C4-2B (cell line): ENCODE measurements at regions not wholly inside any gene's neighbourhood (a gene's known extent, or its start where the extent isn't known, plus 50 kb on each side); places are given as distances from the start of the nearest gene placed in this dataset.

ENCODE experiments used
- CTCF ChIP-seq: fragments of 450-650 bp; conservative IDR thresholded peaks from 2 replicates; pipeline ENCODE4 v1.5.1; 2017; ENCODE audit warnings: mild to moderate bottlenecking
- ZFX ChIP-seq: fragments of 450-650 bp; IDR thresholded peaks from 2 replicates; pipeline ENCODE4 v1.6.1; 2017

DNA sequence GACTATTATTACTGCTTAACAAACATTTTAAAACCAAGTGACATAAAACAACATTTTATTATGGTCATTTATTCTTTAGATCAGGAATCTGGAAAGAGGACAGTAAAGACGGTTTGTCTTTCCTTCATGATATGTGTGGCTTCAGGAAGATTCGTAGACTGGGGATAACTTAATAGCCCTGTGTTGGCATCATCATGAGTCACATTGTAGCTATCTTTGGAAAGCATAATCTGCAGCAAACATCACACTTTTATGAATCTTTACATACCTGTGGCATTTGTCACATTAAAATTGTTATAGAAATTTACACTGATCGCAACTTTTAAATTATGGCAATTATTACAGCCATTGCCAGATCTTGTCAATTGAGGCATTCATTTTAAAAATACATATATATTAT is 397.1 kb downstream of the NOVA1 start:
- TF ChIP-seq CTCF (no peak), ZFX (no peak)
